ENCODE measurements at regions not wholly inside any gene's neighbourhood (a gene's known extent, or its start where the extent isn't known, plus 50 kb on each side); places are given as distances from the start of the nearest gene placed in this dataset.

- TF ChIP-seq, protein P1, sequence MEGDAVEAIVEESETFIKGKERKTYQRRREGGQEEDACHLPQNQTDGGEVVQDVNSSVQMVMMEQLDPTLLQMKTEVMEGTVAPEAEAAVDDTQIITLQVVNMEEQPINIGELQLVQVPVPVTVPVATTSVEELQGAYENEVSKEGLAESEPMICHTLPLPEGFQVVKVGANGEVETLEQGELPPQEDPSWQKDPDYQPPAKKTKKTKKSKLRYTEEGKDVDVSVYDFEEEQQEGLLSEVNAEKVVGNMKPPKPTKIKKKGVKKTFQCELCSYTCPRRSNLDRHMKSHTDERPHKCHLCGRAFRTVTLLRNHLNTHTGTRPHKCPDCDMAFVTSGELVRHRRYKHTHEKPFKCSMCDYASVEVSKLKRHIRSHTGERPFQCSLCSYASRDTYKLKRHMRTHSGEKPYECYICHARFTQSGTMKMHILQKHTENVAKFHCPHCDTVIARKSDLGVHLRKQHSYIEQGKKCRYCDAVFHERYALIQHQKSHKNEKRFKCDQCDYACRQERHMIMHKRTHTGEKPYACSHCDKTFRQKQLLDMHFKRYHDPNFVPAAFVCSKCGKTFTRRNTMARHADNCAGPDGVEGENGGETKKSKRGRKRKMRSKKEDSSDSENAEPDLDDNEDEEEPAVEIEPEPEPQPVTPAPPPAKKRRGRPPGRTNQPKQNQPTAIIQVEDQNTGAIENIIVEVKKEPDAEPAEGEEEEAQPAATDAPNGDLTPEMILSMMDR (conservative IDR thresholded peaks at IDR 0.05) = no peak
- TF ChIP-seq ZFX (IDR thresholded peaks at IDR 0.05) = no peak
Measured at GRCh38 chr1:185412385-185413087, 95.5 kb upstream of the IVNS1ABP start.

Measured in C4-2B (cell line).